ENCODE measurements at regions not wholly inside any gene's neighbourhood (a gene's known extent, or its start where the extent isn't known, plus 50 kb on each side); places are given as distances from the start of the nearest gene placed in this dataset.
A peak's percentile ranks its signal among the peaks of the same experiment; 100 is the strongest.

GRCh38 chr4:125811892-125812291 is 497.1 kb downstream of the FAT4 start:
- no peaks in the 10 kb centered on the region for H3K27me3 Mint-ChIP-seq (ENCODE audit: low read depth)
- no peak overlapping the region for H3K27ac Mint-ChIP-seq
- H3K9me3 Mint-ChIP-seq = no peaks in the 10 kb centered on the region
- TF ChIP-seq, protein P1, sequence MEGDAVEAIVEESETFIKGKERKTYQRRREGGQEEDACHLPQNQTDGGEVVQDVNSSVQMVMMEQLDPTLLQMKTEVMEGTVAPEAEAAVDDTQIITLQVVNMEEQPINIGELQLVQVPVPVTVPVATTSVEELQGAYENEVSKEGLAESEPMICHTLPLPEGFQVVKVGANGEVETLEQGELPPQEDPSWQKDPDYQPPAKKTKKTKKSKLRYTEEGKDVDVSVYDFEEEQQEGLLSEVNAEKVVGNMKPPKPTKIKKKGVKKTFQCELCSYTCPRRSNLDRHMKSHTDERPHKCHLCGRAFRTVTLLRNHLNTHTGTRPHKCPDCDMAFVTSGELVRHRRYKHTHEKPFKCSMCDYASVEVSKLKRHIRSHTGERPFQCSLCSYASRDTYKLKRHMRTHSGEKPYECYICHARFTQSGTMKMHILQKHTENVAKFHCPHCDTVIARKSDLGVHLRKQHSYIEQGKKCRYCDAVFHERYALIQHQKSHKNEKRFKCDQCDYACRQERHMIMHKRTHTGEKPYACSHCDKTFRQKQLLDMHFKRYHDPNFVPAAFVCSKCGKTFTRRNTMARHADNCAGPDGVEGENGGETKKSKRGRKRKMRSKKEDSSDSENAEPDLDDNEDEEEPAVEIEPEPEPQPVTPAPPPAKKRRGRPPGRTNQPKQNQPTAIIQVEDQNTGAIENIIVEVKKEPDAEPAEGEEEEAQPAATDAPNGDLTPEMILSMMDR (IDR thresholded peaks at IDR 0.05; ENCODE audit: unreplicated experiment) = no peak
- H3K4me3 Mint-ChIP-seq = no peak overlapping the region
- DNase-seq (ENCODE audit: low spot score in 2 of 2, unreplicated experiment in 2 of 2) = no peak
- H3K36me3 Mint-ChIP-seq = no peaks in the 10 kb centered on the region
- peaks cover 8% of the 10 kb centered on the region for H3K4me1 Mint-ChIP-seq

DNA sequence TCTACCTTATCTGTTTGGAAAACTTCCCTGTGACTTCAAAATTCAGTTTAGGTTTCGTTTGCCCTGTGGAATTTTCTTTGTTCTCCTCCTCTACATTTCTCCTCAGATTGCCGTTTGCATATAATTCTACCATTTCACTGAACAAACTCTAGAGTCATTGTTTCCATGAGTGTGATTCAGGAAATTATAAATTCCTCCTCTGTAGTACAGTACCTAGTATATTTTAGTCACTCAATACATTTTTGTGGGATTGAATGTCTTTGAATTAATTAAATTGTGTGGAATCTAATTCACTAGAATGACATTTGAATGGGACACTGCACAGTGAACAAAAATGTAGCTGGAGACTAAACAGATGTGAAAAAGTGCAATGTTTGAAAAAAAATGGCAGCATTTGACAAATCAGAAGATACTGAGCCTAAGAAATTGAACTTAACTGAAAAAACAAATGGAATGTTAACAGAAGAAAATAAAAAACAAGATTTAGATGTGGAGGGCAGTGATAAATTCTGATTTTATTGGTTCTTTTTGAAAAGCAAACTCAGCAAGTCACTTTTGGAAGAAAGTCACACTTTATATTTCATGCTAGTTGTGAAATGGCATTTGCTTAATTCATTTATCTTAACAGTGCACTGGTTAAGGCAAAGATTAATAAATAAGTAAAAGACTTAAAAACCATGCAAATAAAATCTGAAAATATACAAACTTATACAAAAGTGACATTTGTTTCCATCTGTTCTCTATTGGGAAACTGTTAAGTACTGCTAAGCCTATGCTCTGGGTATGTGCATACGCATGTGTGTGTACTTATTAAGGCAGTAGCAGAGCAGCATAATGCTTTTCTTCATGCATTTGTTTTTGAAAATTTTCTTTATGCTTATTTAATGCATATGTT is 512.3 kb downstream of the FAT4 start:
- no peaks in the 10 kb centered on the region for H3K9me3 Mint-ChIP-seq
- TF ChIP-seq, protein P1 (IDR thresholded peaks at IDR 0.05; ENCODE audit: unreplicated experiment) = no peak
- no peak for DNase-seq (ENCODE audit: low spot score in 2 of 2, unreplicated experiment in 2 of 2)
- H3K36me3 Mint-ChIP-seq = no peaks in the 10 kb centered on the region
- H3K4me3 Mint-ChIP-seq = no peak overlapping the region
- peaks cover 7% of the 10 kb centered on the region for H3K27me3 Mint-ChIP-seq (ENCODE audit: low read depth)
- H3K27ac Mint-ChIP-seq = peak overlapping the region; percentile 82
- peaks cover 16% of the 10 kb centered on the region for H3K4me1 Mint-ChIP-seq

- Mint-ChIP-seq H3K27me3 (ENCODE audit: low read depth) (peaks cover 7% of the 10 kb centered on the region), H3K4me3 (no peak overlapping the region), H3K9me3 (no peaks in the 10 kb centered on the region), H3K27ac (no peak overlapping the region), H3K36me3 (no peaks in the 10 kb centered on the region), H3K4me1 (peaks cover 16% of the 10 kb centered on the region)
- DNase-seq (ENCODE audit: low spot score in 2 of 2, unreplicated experiment in 2 of 2) = no peak
- TF ChIP-seq, protein P1 (IDR thresholded peaks at IDR 0.05; ENCODE audit: unreplicated experiment) = no peak
Observed at GRCh38 chr4:125827696-125828052, 512.9 kb downstream of the FAT4 start.

DNA sequence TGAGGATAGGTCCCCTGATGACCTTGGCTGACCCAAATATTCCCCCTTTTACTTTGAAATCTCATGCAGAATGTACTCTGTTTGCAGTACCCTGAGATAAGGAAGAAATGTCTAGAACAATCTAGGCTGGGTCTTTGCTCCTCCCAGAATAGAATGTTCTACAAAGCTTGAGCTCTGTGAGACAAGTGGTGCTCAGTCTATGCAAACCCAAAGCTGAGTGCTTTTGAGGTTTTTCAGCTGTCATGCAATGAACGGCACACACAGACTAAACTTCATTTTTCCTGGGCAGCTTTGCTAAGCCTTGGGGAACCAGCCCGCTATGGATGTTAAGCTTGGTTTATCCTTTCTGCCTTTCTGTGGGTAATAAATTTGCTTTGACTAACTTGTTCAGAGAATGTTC is 513.6 kb downstream of the FAT4 start:
- no peak for DNase-seq (ENCODE audit: low spot score in 2 of 2, unreplicated experiment in 2 of 2)
- H3K4me3 Mint-ChIP-seq = no peak overlapping the region
- H3K4me1 Mint-ChIP-seq = peaks cover 16% of the 10 kb centered on the region
- H3K9me3 Mint-ChIP-seq = no peaks in the 10 kb centered on the region
- H3K36me3 Mint-ChIP-seq = no peaks in the 10 kb centered on the region
- TF ChIP-seq, protein P1 (IDR thresholded peaks at IDR 0.05; ENCODE audit: unreplicated experiment) = no peak
- peaks cover 7% of the 10 kb centered on the region for H3K27me3 Mint-ChIP-seq (ENCODE audit: low read depth)
- H3K27ac Mint-ChIP-seq = no peak overlapping the region

DNA sequence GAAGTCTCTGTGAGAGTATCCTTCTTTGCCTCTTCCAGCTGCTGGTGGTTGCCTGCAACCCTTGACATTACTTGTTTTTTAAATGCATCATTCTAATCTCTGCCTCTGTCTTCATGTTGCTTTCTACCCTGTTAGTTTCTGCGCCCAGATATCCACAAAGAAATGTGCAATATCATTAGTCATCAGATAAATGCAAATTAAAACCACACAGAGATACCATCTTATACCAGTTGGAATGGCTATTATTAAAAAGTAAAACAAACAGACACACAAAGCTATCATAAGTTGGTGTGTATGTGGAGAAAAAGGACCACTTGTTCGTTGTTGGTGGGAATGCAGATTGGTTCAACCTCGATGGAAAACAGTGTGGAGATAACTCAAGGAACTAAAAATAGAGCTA is 517.4 kb downstream of the FAT4 start:
- TF ChIP-seq, protein P1 (IDR thresholded peaks at IDR 0.05; ENCODE audit: unreplicated experiment) = no peak
- peaks cover 14% of the 10 kb centered on the region for H3K4me1 Mint-ChIP-seq

More for the DNA sequence above, 517.4 kb downstream of the FAT4 start:
- no peak for DNase-seq (ENCODE audit: low spot score in 2 of 2, unreplicated experiment in 2 of 2)
- H3K4me3 Mint-ChIP-seq = no peak overlapping the region
- peaks cover 22% of the 10 kb centered on the region for H3K27me3 Mint-ChIP-seq (ENCODE audit: low read depth)
- no peaks in the 10 kb centered on the region for H3K36me3 Mint-ChIP-seq
- H3K9me3 Mint-ChIP-seq = no peaks in the 10 kb centered on the region
- H3K27ac Mint-ChIP-seq = no peak overlapping the region
